MM.1S (cell line): ENCODE measurements at regions not wholly inside any gene's neighbourhood (a gene's known extent, or its start where the extent isn't known, plus 50 kb on each side); places are given as distances from the start of the nearest gene placed in this dataset.

ENCODE experiments used
- DNase-seq: peaks from one replicate; pipeline ENCODE4 v3.0.0-alpha.2; 2015
- H2AFZ ChIP-seq: fragments of 300-600 bp; sonication (generic); 2 replicates; pipeline ENCODE4 v1.6.0; 2016; ENCODE audit warnings: antibody characterized with exemption, low read length
- H3F3A ChIP-seq: fragments of 300-600 bp; sonication (generic); 2 replicates; pipeline ENCODE4 v1.6.1; 2016; ENCODE audit warnings: mild to moderate bottlenecking, antibody characterized with exemption, low read length, moderate library complexity, mixed read lengths; ENCODE audit not compliant: insufficient read depth
- H3K27ac ChIP-seq: fragments of 300-600 bp; sonication (generic); 2 replicates; pipeline ENCODE4 v1.5.1; 2016; ENCODE audit warnings: mild to moderate bottlenecking, low read length
- H3K27me3 ChIP-seq: fragments of 300-600 bp; sonication (generic); replicated peaks from 2 replicates; pipeline ENCODE4 v1.6.0; 2016; ENCODE audit warnings: low read length; ENCODE audit not compliant: insufficient read depth
- H3K36me3 ChIP-seq: fragments of 300-600 bp; sonication (generic); replicated peaks from 2 replicates; pipeline ENCODE4 v1.6.1; 2016; ENCODE audit warnings: mild to moderate bottlenecking, low read length, mixed read lengths; ENCODE audit not compliant: insufficient read depth
- H3K4me1 ChIP-seq: fragments of 300-600 bp; sonication (generic); 2 replicates; pipeline ENCODE4 v1.6.1; 2016; ENCODE audit warnings: low read length, mixed read lengths
- H3K4me2 ChIP-seq: fragments of 300-600 bp; sonication (generic); 2 replicates; pipeline ENCODE4 v1.6.0; 2016; ENCODE audit warnings: low read depth, low read length
- H3K4me3 ChIP-seq: fragments of 300-600 bp; sonication (generic); 2 replicates; pipeline ENCODE4 v1.5.1; 2016; ENCODE audit warnings: low read length, mixed read lengths
- H3K79me2 ChIP-seq: fragments of 300-600 bp; sonication (generic); 2 replicates; pipeline ENCODE4 v1.6.1; 2016; ENCODE audit warnings: mixed run types, low read length, mixed read lengths
- H3K9ac ChIP-seq: fragments of 300-600 bp; sonication (generic); 2 replicates; pipeline ENCODE4 v1.6.1; 2016; ENCODE audit warnings: low read length, mixed read lengths
- H3K9me2 ChIP-seq: fragments of 300-600 bp; sonication (generic); replicated peaks from 2 replicates; pipeline ENCODE4 v1.6.1; 2016; ENCODE audit warnings: mild to moderate bottlenecking, low read length, mixed read lengths; ENCODE audit not compliant: insufficient read depth
- H3K9me3 ChIP-seq: fragments of 300-600 bp; sonication (generic); replicated peaks from 2 replicates; pipeline ENCODE4 v1.6.1; 2016; ENCODE audit warnings: mild to moderate bottlenecking, low read length, mixed read lengths; ENCODE audit not compliant: insufficient read depth
- H4K20me1 ChIP-seq: fragments of 300-600 bp; sonication (generic); 2 replicates; pipeline ENCODE4 v1.6.1; 2016; ENCODE audit warnings: mild to moderate bottlenecking, low read length, moderate library complexity, mixed read lengths; ENCODE audit not compliant: insufficient read depth
- CTCF ChIP-seq: fragments of 300-600 bp; sonication (generic); IDR thresholded peaks from 2 replicates; pipeline ENCODE4 v1.5.1; 2016; ENCODE audit warnings: antibody characterized with exemption, low read length, mixed read lengths
- EZH2 ChIP-seq: fragments of 300-600 bp; sonication (generic); optimal IDR thresholded peaks from 2 replicates; pipeline ENCODE3; 2017; ENCODE audit warnings: low read depth, mild to moderate bottlenecking, antibody characterized with exemption, low read length, mixed read lengths
- EZH2phosphoT487 ChIP-seq: fragments of 300-600 bp; sonication (generic); IDR thresholded peaks from 2 replicates; pipeline ENCODE4 v1.6.1; 2018; ENCODE audit warnings: antibody characterized with exemption, low read length

- H3K9ac ChIP-seq, result no peak overlapping the region
- H2AFZ ChIP-seq, result no peak overlapping the region
- no peak for DNase-seq
- no peak overlapping the region for H3K4me3 ChIP-seq
- H3K4me1 ChIP-seq, result no peaks in the 10 kb centered on the region
- no peaks in the 10 kb centered on the region for H3K79me2 ChIP-seq
- no peaks in the 10 kb centered on the region for H4K20me1 ChIP-seq
- no peaks in the 10 kb centered on the region for H3K36me3 ChIP-seq
- H3K27ac ChIP-seq, result no peak overlapping the region
- H3K4me2 ChIP-seq, result no peak overlapping the region
- H3K27me3 ChIP-seq, result no peaks in the 10 kb centered on the region
- H3K9me3 ChIP-seq, result no peaks in the 10 kb centered on the region
- no peak for TF ChIP-seq EZH2phosphoT487
- no peak for TF ChIP-seq EZH2
- no peak for TF ChIP-seq CTCF
- H3F3A ChIP-seq, result no peaks in the 10 kb centered on the region
- no peaks in the 10 kb centered on the region for H3K9me2 ChIP-seq
Measured at GRCh38 chr5:86360801-86361200, 256.9 kb upstream of the COX7C start.

GRCh38 chr5:86371061-86371460 lies 246.7 kb upstream of the COX7C start:
- Histone ChIP-seq H3K4me1 (no peaks in the 10 kb centered on the region), H3K4me2 (no peak overlapping the region), H3K9me3 (no peaks in the 10 kb centered on the region), H3K27me3 (no peaks in the 10 kb centered on the region), H3F3A (no peaks in the 10 kb centered on the region), H3K9ac (no peak overlapping the region), H3K27ac (no peak overlapping the region), H3K79me2 (no peaks in the 10 kb centered on the region), H3K9me2 (no peaks in the 10 kb centered on the region), H2AFZ (no peak overlapping the region), H3K4me3 (no peak overlapping the region), H3K36me3 (no peaks in the 10 kb centered on the region), H4K20me1 (no peaks in the 10 kb centered on the region)
- no peak for DNase-seq
- TF ChIP-seq CTCF (no peak), EZH2 (no peak), EZH2phosphoT487 (no peak)

- Histone ChIP-seq H3K79me2 (no peaks in the 10 kb centered on the region), H3K4me1 (no peaks in the 10 kb centered on the region), H3K27ac (no peak overlapping the region), H3K9ac (no peak overlapping the region), H2AFZ (no peak overlapping the region), H3K9me3 (no peaks in the 10 kb centered on the region), H3K4me2 (no peak overlapping the region), H3K4me3 (no peak overlapping the region), H3K27me3 (no peaks in the 10 kb centered on the region), H3K36me3 (no peaks in the 10 kb centered on the region), H4K20me1 (no peaks in the 10 kb centered on the region), H3K9me2 (no peaks in the 10 kb centered on the region), H3F3A (no peaks in the 10 kb centered on the region)
- TF ChIP-seq EZH2 (no peak), CTCF (no peak), EZH2phosphoT487 (no peak)
- DNase-seq, result no peak
Measured at GRCh38 chr5:86374611-86375010, 243.1 kb upstream of the COX7C start.

GRCh38 chr5:86376214-86376613 lies 241.5 kb upstream of the COX7C start:
- Histone ChIP-seq H3K9me3 (no peaks in the 10 kb centered on the region), H3K9ac (no peak overlapping the region), H3K9me2 (no peaks in the 10 kb centered on the region), H3K27me3 (no peaks in the 10 kb centered on the region), H4K20me1 (no peaks in the 10 kb centered on the region), H3F3A (no peaks in the 10 kb centered on the region), H3K36me3 (no peaks in the 10 kb centered on the region), H3K4me3 (no peak overlapping the region), H3K27ac (no peak overlapping the region), H3K4me2 (no peak overlapping the region), H3K4me1 (no peaks in the 10 kb centered on the region), H3K79me2 (no peaks in the 10 kb centered on the region), H2AFZ (no peak overlapping the region)
- no peak for TF ChIP-seq EZH2
- no peak for TF ChIP-seq EZH2phosphoT487
- TF ChIP-seq CTCF, result no peak
- no peak for DNase-seq
